NCI-H82 (cell line): ENCODE measurements at regions not wholly inside any gene's neighbourhood (a gene's known extent, or its start where the extent isn't known, plus 50 kb on each side); places are given as distances from the start of the nearest gene placed in this dataset.

Experiments used
- DNase-seq: peaks from one replicate; lab custom pipeline; 2025; lab: John Stamatoyannopoulos, UW

- DNase-seq = no peak
These were observed 66.4 kb downstream of the TAC1 start for GRCh38 chr7:97798046-97799019.

GRCh38 chr7:97801108-97801507 lies 69.2 kb downstream of the TAC1 start:
- peak; percentile 8 for DNase-seq
